Glutamatergic neuron (in vitro differentiated cells): ENCODE measurements at regions not wholly inside any gene's neighbourhood (a gene's known extent, or its start where the extent isn't known, plus 50 kb on each side); places are given as distances from the start of the nearest gene placed in this dataset.
A peak's percentile ranks its signal among the peaks of the same experiment; 100 is the strongest.

Experiments
- DNase-seq: peaks from one replicate; pipeline ENCODE4 v3.0.0; 2022
- H3K27ac Mint-ChIP-seq: one replicate; pipeline ENCODE4 v1.8.0; 2020; ENCODE audit warnings: mild to moderate bottlenecking, mixed read lengths, inconsistent platforms; ENCODE audit not compliant: unreplicated experiment
- H3K27me3 Mint-ChIP-seq: one replicate; pipeline ENCODE4 v1.8.0; 2020; ENCODE audit warnings: mild to moderate bottlenecking, moderate library complexity, mixed read lengths, inconsistent platforms; ENCODE audit not compliant: unreplicated experiment
- H3K36me3 Mint-ChIP-seq: one replicate; pipeline ENCODE4 v1.8.0; 2020; ENCODE audit warnings: mild to moderate bottlenecking, mixed read lengths, inconsistent platforms; ENCODE audit not compliant: unreplicated experiment
- H3K4me1 Mint-ChIP-seq: one replicate; pipeline ENCODE4 v1.8.0; 2020; ENCODE audit warnings: mild to moderate bottlenecking, low read depth, mixed read lengths, inconsistent platforms; ENCODE audit not compliant: unreplicated experiment
- H3K4me3 Mint-ChIP-seq: one replicate; pipeline ENCODE4 v1.8.0; 2020; ENCODE audit warnings: mild to moderate bottlenecking, mixed read lengths, inconsistent platforms; ENCODE audit not compliant: unreplicated experiment
- H3K9me3 Mint-ChIP-seq: one replicate; pipeline ENCODE4 v1.8.0; 2020; ENCODE audit warnings: mild to moderate bottlenecking, moderate library complexity, mixed read lengths, inconsistent platforms; ENCODE audit not compliant: unreplicated experiment
- CTCF ChIP-seq: fragments of 200-600 bp; sonication (generic); IDR thresholded peaks from one replicate; pipeline ENCODE4 v1.5.0; 2021; ENCODE audit not compliant: partially characterized antibody, unreplicated experiment

- Mint-ChIP-seq H3K4me3 (no peak overlapping the region), H3K27ac (no peak overlapping the region), H3K27me3 (no peaks in the 10 kb centered on the region), H3K9me3 (no peaks in the 10 kb centered on the region), H3K4me1 (peaks cover 8% of the 10 kb centered on the region), H3K36me3 (no peaks in the 10 kb centered on the region)
- DNase-seq, result no peak
- TF ChIP-seq CTCF, result peak; percentile 71
These were observed 76.3 kb upstream of the GLS start for GRCh38 chr2:190804182-190804795.

GRCh38 chr2:190805126-190805525 lies 75.5 kb upstream of the GLS start:
- Mint-ChIP-seq H3K27ac (no peak overlapping the region), H3K4me3 (no peak overlapping the region), H3K4me1 (peaks cover 8% of the 10 kb centered on the region), H3K9me3 (no peaks in the 10 kb centered on the region), H3K27me3 (no peaks in the 10 kb centered on the region), H3K36me3 (no peaks in the 10 kb centered on the region)
- no peak for DNase-seq
- no peak for TF ChIP-seq CTCF

GRCh38 chr2:190805843-190806242 lies 74.8 kb upstream of the GLS start:
- H3K36me3 Mint-ChIP-seq, result no peaks in the 10 kb centered on the region
- H3K27ac Mint-ChIP-seq, result no peak overlapping the region
- no peak for TF ChIP-seq CTCF
- no peak overlapping the region for H3K4me3 Mint-ChIP-seq
- H3K27me3 Mint-ChIP-seq, result no peaks in the 10 kb centered on the region
- no peak for DNase-seq
- H3K4me1 Mint-ChIP-seq, result peaks cover 8% of the 10 kb centered on the region
- no peaks in the 10 kb centered on the region for H3K9me3 Mint-ChIP-seq

- Mint-ChIP-seq H3K27me3 (no peaks in the 10 kb centered on the region), H3K4me1 (no peaks in the 10 kb centered on the region), H3K4me3 (no peak overlapping the region)
These were observed 72.7 kb upstream of the GLS start for GRCh38 chr2:190807886-190808285.

More at GRCh38 chr2:190807886-190808285, 72.7 kb upstream of the GLS start:
- H3K9me3 Mint-ChIP-seq, result no peaks in the 10 kb centered on the region
- no peaks in the 10 kb centered on the region for H3K36me3 Mint-ChIP-seq
- no peak for DNase-seq
- no peak overlapping the region for H3K27ac Mint-ChIP-seq
- TF ChIP-seq CTCF, result no peak
